ENCODE measurements at regions not wholly inside any gene's neighbourhood (a gene's known extent, or its start where the extent isn't known, plus 50 kb on each side); places are given as distances from the start of the nearest gene placed in this dataset.

GRCh38 chr4:127155116-127155515 is 477.6 kb upstream of the INTU start:
- DNase-seq (ENCODE audit: low read depth, low spot score) = no peak
- Mint-ChIP-seq H3K4me1 (no peaks in the 10 kb centered on the region), H3K27ac (ENCODE audit: unreplicated experiment) (no peak overlapping the region), H3K27me3 (ENCODE audit: low read depth) (no peaks in the 10 kb centered on the region), H3K4me3 (no peak overlapping the region), H3K36me3 (ENCODE audit: low read depth) (no peaks in the 10 kb centered on the region), H3K9me3 (peaks cover 10% of the 10 kb centered on the region)
- no peak for TF ChIP-seq CTCF (conservative IDR thresholded peaks at IDR 0.05)

GRCh38 chr4:127155555-127155954 is 477.2 kb upstream of the INTU start:
- H3K36me3 Mint-ChIP-seq (ENCODE audit: low read depth) = no peaks in the 10 kb centered on the region
- H3K4me1 Mint-ChIP-seq = no peaks in the 10 kb centered on the region
- H3K9me3 Mint-ChIP-seq = peaks cover 10% of the 10 kb centered on the region
- H3K27ac Mint-ChIP-seq (ENCODE audit: unreplicated experiment) = no peak overlapping the region
- no peak for DNase-seq (ENCODE audit: low read depth, low spot score)
- no peak for TF ChIP-seq CTCF (conservative IDR thresholded peaks at IDR 0.05)
- H3K27me3 Mint-ChIP-seq (ENCODE audit: low read depth) = no peaks in the 10 kb centered on the region
- no peak overlapping the region for H3K4me3 Mint-ChIP-seq

GRCh38 chr4:127162741-127163140 is 470.0 kb upstream of the INTU start:
- no peak for DNase-seq (ENCODE audit: low read depth, low spot score)
- no peak for TF ChIP-seq CTCF (conservative IDR thresholded peaks at IDR 0.05)
- H3K27me3 Mint-ChIP-seq (ENCODE audit: low read depth) = no peaks in the 10 kb centered on the region
- peaks cover 9% of the 10 kb centered on the region for H3K36me3 Mint-ChIP-seq (ENCODE audit: low read depth)
- no peaks in the 10 kb centered on the region for H3K4me1 Mint-ChIP-seq
- no peak overlapping the region for H3K4me3 Mint-ChIP-seq
- H3K27ac Mint-ChIP-seq (ENCODE audit: unreplicated experiment) = no peak overlapping the region
- peaks cover 12% of the 10 kb centered on the region for H3K9me3 Mint-ChIP-seq

- no peak overlapping the region for H3K27ac Mint-ChIP-seq (ENCODE audit: unreplicated experiment)
- no peaks in the 10 kb centered on the region for H3K27me3 Mint-ChIP-seq (ENCODE audit: low read depth)
- TF ChIP-seq CTCF (conservative IDR thresholded peaks at IDR 0.05) = no peak
- DNase-seq (ENCODE audit: low read depth, low spot score) = no peak
- peaks cover 10% of the 10 kb centered on the region for H3K9me3 Mint-ChIP-seq
- peaks cover 7% of the 10 kb centered on the region for H3K36me3 Mint-ChIP-seq (ENCODE audit: low read depth)
- no peak overlapping the region for H3K4me3 Mint-ChIP-seq
- H3K4me1 Mint-ChIP-seq = no peaks in the 10 kb centered on the region
These were observed 466.8 kb upstream of the INTU start for GRCh38 chr4:127165971-127166370.

GRCh38 chr4:127174201-127174600 is 458.6 kb upstream of the INTU start:
- no peaks in the 10 kb centered on the region for H3K4me1 Mint-ChIP-seq
- no peaks in the 10 kb centered on the region for H3K36me3 Mint-ChIP-seq (ENCODE audit: low read depth)
- no peak overlapping the region for H3K27ac Mint-ChIP-seq (ENCODE audit: unreplicated experiment)
- peaks cover 3% of the 10 kb centered on the region for H3K9me3 Mint-ChIP-seq
- no peak for DNase-seq (ENCODE audit: low read depth, low spot score)
- no peak overlapping the region for H3K4me3 Mint-ChIP-seq
- H3K27me3 Mint-ChIP-seq (ENCODE audit: low read depth) = no peaks in the 10 kb centered on the region
- no peak for TF ChIP-seq CTCF (conservative IDR thresholded peaks at IDR 0.05)

- no peaks in the 10 kb centered on the region for H3K4me1 Mint-ChIP-seq
- H3K4me3 Mint-ChIP-seq = no peak overlapping the region
- no peaks in the 10 kb centered on the region for H3K27me3 Mint-ChIP-seq (ENCODE audit: low read depth)
- DNase-seq (ENCODE audit: low read depth, low spot score) = no peak
- no peak for TF ChIP-seq CTCF (conservative IDR thresholded peaks at IDR 0.05)
- no peaks in the 10 kb centered on the region for H3K36me3 Mint-ChIP-seq (ENCODE audit: low read depth)
- no peak overlapping the region for H3K27ac Mint-ChIP-seq (ENCODE audit: unreplicated experiment)
- peaks cover 3% of the 10 kb centered on the region for H3K9me3 Mint-ChIP-seq
These were observed 458.1 kb upstream of the INTU start for GRCh38 chr4:127174616-127175015.

All from neural crest cell (in vitro differentiated cells).